Neural progenitor cell (in vitro differentiated cells): ENCODE measurements at regions not wholly inside any gene's neighbourhood (a gene's known extent, or its start where the extent isn't known, plus 50 kb on each side); places are given as distances from the start of the nearest gene placed in this dataset.

Source experiments
- DNase-seq: peaks from one replicate; pipeline ENCODE4 v3.0.0-alpha.2; 2016; ENCODE audit warnings: low spot score
- H2AFZ ChIP-seq: fragments of 200-600 bp; sonication (generic); replicated peaks from 2 replicates; pipeline ENCODE4 v1.6.1; 2016; ENCODE audit warnings: antibody characterized with exemption
- H3F3A ChIP-seq: fragments of 200-600 bp; sonication (generic); 2 replicates; pipeline ENCODE4 v1.6.1; 2016; ENCODE audit warnings: antibody characterized with exemption, low read depth
- H3K27ac ChIP-seq: fragments of 200-600 bp; sonication (generic); 2 replicates; pipeline ENCODE4 v1.5.1; 2016; ENCODE audit warnings: mild to moderate bottlenecking
- H3K27me3 ChIP-seq: fragments of 200-600 bp; sonication (generic); 2 replicates; pipeline ENCODE4 v1.6.1; 2016; ENCODE audit warnings: mild to moderate bottlenecking, moderate library complexity
- H3K36me3 ChIP-seq: fragments of 200-600 bp; sonication (generic); 2 replicates; pipeline ENCODE4 v1.5.1; 2016
- H3K4me1 ChIP-seq: fragments of 200-600 bp; sonication (generic); 2 replicates; pipeline ENCODE4 v1.6.1; 2016; ENCODE audit warnings: mixed run types
- H3K4me2 ChIP-seq: fragments of 200-600 bp; sonication (generic); 2 replicates; pipeline ENCODE4 v1.6.1; 2016
- H3K4me3 ChIP-seq: fragments of 200-600 bp; sonication (generic); 2 replicates; pipeline ENCODE4 v1.5.1; 2016
- H3K79me2 ChIP-seq: fragments of 200-600 bp; sonication (generic); 2 replicates; pipeline ENCODE4 v1.6.1; 2016; ENCODE audit warnings: low read depth
- H3K9ac ChIP-seq: fragments of 200-600 bp; sonication (generic); 2 replicates; pipeline ENCODE4 v1.6.1; 2016
- H3K9me3 ChIP-seq: fragments of 200-600 bp; sonication (generic); 2 replicates; pipeline ENCODE4 v1.5.1; 2016; ENCODE audit warnings: low read depth
- H4K20me1 ChIP-seq: fragments of 200-600 bp; sonication (generic); 2 replicates; pipeline ENCODE4 v1.6.1; 2016; ENCODE audit warnings: low read depth
- H3K27ac Mint-ChIP-seq: 3 replicates; pipeline ENCODE4 v1.8.0; 2021; ENCODE audit warnings: mixed read lengths
- H3K27me3 Mint-ChIP-seq: 2 replicates; pipeline ENCODE4 v1.8.0; 2022; ENCODE audit warnings: low read depth, mild to moderate bottlenecking, inconsistent platforms, moderate library complexity, mixed read lengths; ENCODE audit not compliant: insufficient read depth
- H3K36me3 Mint-ChIP-seq: 3 replicates; pipeline ENCODE4 v1.8.0; 2021; ENCODE audit warnings: mixed read lengths
- H3K4me1 Mint-ChIP-seq: 3 replicates; pipeline ENCODE4 v1.8.0; 2021; ENCODE audit warnings: mixed read lengths
- H3K4me3 Mint-ChIP-seq: 3 replicates; pipeline ENCODE4 v1.8.0; 2021; ENCODE audit warnings: mild to moderate bottlenecking, moderate library complexity, mixed read lengths
- H3K9me3 Mint-ChIP-seq: 3 replicates; pipeline ENCODE4 v1.8.0; 2020; ENCODE audit warnings: mixed read lengths
- CTCF ChIP-seq: fragments of 200-600 bp; sonication (generic); IDR thresholded peaks from 2 replicates; pipeline ENCODE4 v1.5.1; 2017; ENCODE audit warnings: antibody characterized with exemption, mild to moderate bottlenecking
- EZH2 ChIP-seq: fragments of 200-600 bp; sonication (generic); IDR thresholded peaks from 2 replicates; pipeline ENCODE4 v1.6.1; 2017; ENCODE audit warnings: antibody characterized with exemption, mild to moderate bottlenecking, moderate library complexity
- EZH2phosphoT487 ChIP-seq: fragments of 200-600 bp; sonication (generic); IDR thresholded peaks from 2 replicates; pipeline ENCODE4 v1.6.1; 2017; ENCODE audit warnings: antibody characterized with exemption

GRCh38 chr14:39812532-39813320, 380.5 kb upstream of the FBXO33 start:
- no peaks in the 10 kb centered on the region for H4K20me1 ChIP-seq
- H3K36me3 Mint-ChIP-seq = no peaks in the 10 kb centered on the region

GRCh38 chr14:39807271-39807670, 375.0 kb upstream of the FBXO33 start:
- Mint-ChIP-seq H3K4me3 (no peak overlapping the region), H3K27ac (no peak overlapping the region), H3K4me1 (no peaks in the 10 kb centered on the region), H3K9me3 (no peaks in the 10 kb centered on the region), H3K27me3 (no peaks in the 10 kb centered on the region), H3K36me3 (no peaks in the 10 kb centered on the region)
- H3K79me2 ChIP-seq = no peaks in the 10 kb centered on the region
- H3K27ac ChIP-seq = no peak overlapping the region
- H2AFZ ChIP-seq = no peak overlapping the region
- H3K36me3 ChIP-seq = no peaks in the 10 kb centered on the region
- no peak overlapping the region for H3K9ac ChIP-seq
- TF ChIP-seq EZH2phosphoT487 = no peak
- no peak for TF ChIP-seq CTCF
- no peak for TF ChIP-seq EZH2
- H3K4me1 ChIP-seq = no peaks in the 10 kb centered on the region
- H4K20me1 ChIP-seq = no peaks in the 10 kb centered on the region
- H3K4me3 ChIP-seq = no peak overlapping the region
- H3F3A ChIP-seq = no peaks in the 10 kb centered on the region
- no peaks in the 10 kb centered on the region for H3K27me3 ChIP-seq
- H3K4me2 ChIP-seq = no peak overlapping the region
- no peaks in the 10 kb centered on the region for H3K9me3 ChIP-seq
- DNase-seq = no peak

More at GRCh38 chr14:39812532-39813320, 380.5 kb upstream of the FBXO33 start:
- no peak overlapping the region for H3K9ac ChIP-seq
- Mint-ChIP-seq H3K27me3 (no peaks in the 10 kb centered on the region), H3K9me3 (no peaks in the 10 kb centered on the region), H3K4me3 (no peak overlapping the region), H3K4me1 (no peaks in the 10 kb centered on the region), H3K27ac (no peak overlapping the region)
- H2AFZ ChIP-seq = no peak overlapping the region
- no peaks in the 10 kb centered on the region for H3K9me3 ChIP-seq
- H3K4me1 ChIP-seq = no peaks in the 10 kb centered on the region
- no peak for TF ChIP-seq EZH2
- no peak for TF ChIP-seq CTCF
- TF ChIP-seq EZH2phosphoT487 = no peak
- no peaks in the 10 kb centered on the region for H3F3A ChIP-seq
- H3K27ac ChIP-seq = no peak overlapping the region
- H3K27me3 ChIP-seq = no peaks in the 10 kb centered on the region
- H3K79me2 ChIP-seq = no peaks in the 10 kb centered on the region
- no peak for DNase-seq
- no peaks in the 10 kb centered on the region for H3K36me3 ChIP-seq
- no peak overlapping the region for H3K4me3 ChIP-seq
- H3K4me2 ChIP-seq = no peak overlapping the region

- H3K4me3 ChIP-seq = no peak overlapping the region
- H3K9ac ChIP-seq = no peak overlapping the region
- H3K79me2 ChIP-seq = no peaks in the 10 kb centered on the region
- H3K27ac ChIP-seq = no peak overlapping the region
- H3K36me3 ChIP-seq = no peaks in the 10 kb centered on the region
- no peaks in the 10 kb centered on the region for H3F3A ChIP-seq
- Mint-ChIP-seq H3K9me3 (peaks cover 6% of the 10 kb centered on the region), H3K27ac (no peak overlapping the region), H3K36me3 (peaks cover 3% of the 10 kb centered on the region), H3K4me3 (no peak overlapping the region), H3K4me1 (peaks cover 10% of the 10 kb centered on the region), H3K27me3 (no peaks in the 10 kb centered on the region)
- H3K4me2 ChIP-seq = no peak overlapping the region
- H3K4me1 ChIP-seq = peaks cover 10% of the 10 kb centered on the region
- TF ChIP-seq CTCF (no peak), EZH2phosphoT487 (no peak), EZH2 (no peak)
- H2AFZ ChIP-seq = no peak overlapping the region
- H4K20me1 ChIP-seq = no peaks in the 10 kb centered on the region
- no peak for DNase-seq
- no peaks in the 10 kb centered on the region for H3K27me3 ChIP-seq
- H3K9me3 ChIP-seq = no peaks in the 10 kb centered on the region
These were observed 352.2 kb upstream of the FBXO33 start for GRCh38 chr14:39784461-39784860.
